Heart left ventricle (tissue), 13 donors: ENCODE measurements at regions not wholly inside any gene's neighbourhood (a gene's known extent, or its start where the extent isn't known, plus 50 kb on each side); places are given as distances from the start of the nearest gene placed in this dataset.

Experiments used
- POLR2A ChIP-seq, 2 donors: fragments of 450-650 bp; IDR thresholded peaks; one replicate each; pipeline ENCODE4 v1.6.1; 2017; ENCODE audit warnings: antibody characterized with exemption in 2 of 2, mild to moderate bottlenecking in 2 of 2, moderate library complexity in 2 of 2
- TF ChIP-seq, protein P1 (sequence below), 12 donors: fragments of 200-600 bp; sonication (generic) in 4 of 12; IDR thresholded peaks; one replicate each; pipeline versions ENCODE4 v1.5.0 to v1.8.0; 2018 to 2022; ENCODE audit warnings: antibody characterized with exemption in 12 of 12, mild to moderate bottlenecking in 5 of 12
- donor health status: ischemic (EF 13 %, LVEDD 7.1; RV severe dilation, severe dysfunction).
- donor health status: DM: no; HTN: yes; CAD: no.
- donor health status: DM: no; HTN: no; CAD: no.
- donor health status: ischemic (EF 25% LVEDD 6.9; RV normal size, moderate dysfunction).
- donor health status: ischemic (EF 25% LVEDD 5.7; RV mildly dilated, moderate dysfunction).
- donor health status: ischemic (EF 35%, LVEDD 5.7; RV mildly dilated, moderate dysfunction).
- donor health status: nonischemic (EF 11% LVEDD 7.7; RV severe dilation, severe dysfunction).
- donor health status: DM: yes; HTN: yes; CAD: no.
- donor health status: PGD.
- donor health status: ischemic (EF 29% LVEDD 5.4; RV normal size, mild dysfunction).
- donor health status: nonischemic (EF 23%, LVEDD 6.1; RV moderate dilation, normal function).

DNA sequence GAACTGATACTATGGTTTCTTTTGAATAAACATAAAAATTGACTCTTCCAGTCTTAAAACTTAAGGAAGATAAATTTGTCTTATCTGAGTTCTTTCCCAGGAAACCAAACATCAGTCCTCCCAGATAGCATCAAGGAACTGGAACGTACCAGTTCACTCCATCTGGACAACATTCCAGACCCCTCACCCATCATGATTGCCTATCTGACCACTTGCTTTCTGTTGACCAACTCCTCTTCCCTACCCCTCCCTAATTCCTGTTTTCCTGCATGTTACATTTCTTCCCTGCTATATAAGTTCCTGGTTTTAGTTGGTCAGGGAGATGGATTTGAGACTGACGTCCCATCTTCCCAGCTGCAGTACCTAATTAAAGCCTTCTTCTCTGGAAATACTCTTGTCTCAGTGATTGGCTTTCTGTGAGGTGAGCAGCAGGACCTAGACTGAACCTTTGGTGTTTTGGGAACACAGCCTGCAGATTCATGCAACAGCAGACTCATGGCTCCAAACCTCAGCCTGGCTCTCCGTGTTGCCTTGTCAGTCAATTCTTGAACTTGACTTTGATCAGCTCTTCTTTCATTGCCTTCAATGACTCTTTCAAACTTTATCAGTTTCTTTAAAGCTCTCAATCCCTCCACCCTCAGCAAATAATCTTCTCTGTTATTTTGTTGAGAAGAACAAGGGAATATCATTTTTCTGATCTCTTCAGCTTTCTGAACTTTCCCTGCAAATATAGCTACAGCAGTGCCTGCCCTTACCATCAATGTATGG lies 123.6 kb downstream of the RPL22L1 start:
- TF ChIP-seq, protein P1, sequence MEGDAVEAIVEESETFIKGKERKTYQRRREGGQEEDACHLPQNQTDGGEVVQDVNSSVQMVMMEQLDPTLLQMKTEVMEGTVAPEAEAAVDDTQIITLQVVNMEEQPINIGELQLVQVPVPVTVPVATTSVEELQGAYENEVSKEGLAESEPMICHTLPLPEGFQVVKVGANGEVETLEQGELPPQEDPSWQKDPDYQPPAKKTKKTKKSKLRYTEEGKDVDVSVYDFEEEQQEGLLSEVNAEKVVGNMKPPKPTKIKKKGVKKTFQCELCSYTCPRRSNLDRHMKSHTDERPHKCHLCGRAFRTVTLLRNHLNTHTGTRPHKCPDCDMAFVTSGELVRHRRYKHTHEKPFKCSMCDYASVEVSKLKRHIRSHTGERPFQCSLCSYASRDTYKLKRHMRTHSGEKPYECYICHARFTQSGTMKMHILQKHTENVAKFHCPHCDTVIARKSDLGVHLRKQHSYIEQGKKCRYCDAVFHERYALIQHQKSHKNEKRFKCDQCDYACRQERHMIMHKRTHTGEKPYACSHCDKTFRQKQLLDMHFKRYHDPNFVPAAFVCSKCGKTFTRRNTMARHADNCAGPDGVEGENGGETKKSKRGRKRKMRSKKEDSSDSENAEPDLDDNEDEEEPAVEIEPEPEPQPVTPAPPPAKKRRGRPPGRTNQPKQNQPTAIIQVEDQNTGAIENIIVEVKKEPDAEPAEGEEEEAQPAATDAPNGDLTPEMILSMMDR (IDR thresholded peaks at IDR 0.05), result no peak
- no peak for TF ChIP-seq POLR2A (IDR thresholded peaks at IDR 0.05)
